SK-N-SH (cell line): ENCODE measurements at regions not wholly inside any gene's neighbourhood (a gene's known extent, or its start where the extent isn't known, plus 50 kb on each side); places are given as distances from the start of the nearest gene placed in this dataset.

ENCODE experiments used
- CTCF ChIP-seq: fragments of 200-600 bp; sonication (generic); IDR thresholded peaks from 2 replicates; pipeline ENCODE4 v1.6.1; 2017; ENCODE audit warnings: antibody characterized with exemption, mild to moderate bottlenecking, moderate library complexity
- POLR2AphosphoS5 ChIP-seq: IDR thresholded peaks from 2 replicates; pipeline ENCODE4 v1.6.1; 2012; ENCODE audit warnings: low read depth, low read length
- RAD21 ChIP-seq: IDR thresholded peaks from 2 replicates; pipeline ENCODE4 v1.6.1; 2012; ENCODE audit warnings: mild to moderate bottlenecking, low read length
- RFX5 ChIP-seq: IDR thresholded peaks from 2 replicates; pipeline ENCODE4 v1.6.1; 2012; ENCODE audit warnings: mild to moderate bottlenecking, improper control_type of control experiment, low read length
- SMC3 ChIP-seq: IDR thresholded peaks from 2 replicates; pipeline ENCODE4 v1.6.1; 2012; ENCODE audit warnings: low read depth, low read length, improper control_type of control experiment
- USF1 ChIP-seq: IDR thresholded peaks from 2 replicates; pipeline ENCODE4 v1.4.0; 2012; ENCODE audit warnings: low read depth, borderline replicate concordance
- USF2 ChIP-seq: fragments of 150-350 bp; IDR thresholded peaks from 2 replicates; pipeline ENCODE4 v1.6.1; 2017; ENCODE audit warnings: antibody characterized with exemption, low read length, low read depth, borderline replicate concordance
- ZBTB33 ChIP-seq: IDR thresholded peaks from 2 replicates; pipeline ENCODE4 v1.4.0; 2012; ENCODE audit warnings: low read depth, borderline replicate concordance

- TF ChIP-seq CTCF (no peak), SMC3 (no peak), ZBTB33 (no peak), USF2 (no peak), POLR2AphosphoS5 (no peak), USF1 (no peak), RFX5 (no peak), RAD21 (no peak)
These were observed 175.6 kb downstream of the SPATA31D1 start for GRCh38 chr9:82164159-82164558.
